ENCODE measurements at regions not wholly inside any gene's neighbourhood (a gene's known extent, or its start where the extent isn't known, plus 50 kb on each side); places are given as distances from the start of the nearest gene placed in this dataset.

- TF ChIP-seq TARDBP (IDR thresholded peaks at IDR 0.05; ENCODE audit: borderline replicate concordance) (no peak), SKIL (IDR thresholded peaks at IDR 0.05; ENCODE audit: low read depth, poor library complexity, severe bottlenecking) (no peak), CTCF (IDR thresholded peaks at IDR 0.05 in 2 of 3, conservative IDR thresholded peaks at IDR 0.05 in 1 of 3; ENCODE audit: control insufficient read depth in 2 of 3, extremely low read depth in 1 of 3, insufficient read depth in 1 of 3, low read depth in 3 of 3, low read length in 3 of 3) (no peak), SIN3A (IDR thresholded peaks at IDR 0.05; ENCODE audit: low read depth, low read length) (no peak), EZH2 (IDR thresholded peaks at IDR 0.05; ENCODE audit: borderline replicate concordance, control insufficient read depth, low read depth, low read length) (no peak), CHD2 (IDR thresholded peaks at IDR 0.05; ENCODE audit: borderline replicate concordance, low read depth, low read length) (no peak), SUZ12 (IDR thresholded peaks at IDR 0.05; ENCODE audit: unreplicated experiment) (no peak), HDAC2 (IDR thresholded peaks at IDR 0.05) (no peak), POLR2AphosphoS5 (IDR thresholded peaks at IDR 0.05; ENCODE audit: low read length) (no peak), FOXM1 (IDR thresholded peaks at IDR 0.05; ENCODE audit: low read depth, low read length) (no peak), EGR1 (IDR thresholded peaks at IDR 0.05; ENCODE audit: borderline replicate concordance in 1 of 2, low read depth in 2 of 2, low read length in 2 of 2) (no peak), FOXK2 (IDR thresholded peaks at IDR 0.05) (no peak), ZZZ3 (IDR thresholded peaks at IDR 0.05; ENCODE audit: control insufficient read depth, insufficient read length, low read depth) (no peak)
Measured at GRCh38 chr16:86347916-86348555, 162.3 kb upstream of the FOXF1 start.

Measured in GM12878 (cell line).